ENCODE measurements at regions not wholly inside any gene's neighbourhood (a gene's known extent, or its start where the extent isn't known, plus 50 kb on each side); places are given as distances from the start of the nearest gene placed in this dataset.

DNA sequence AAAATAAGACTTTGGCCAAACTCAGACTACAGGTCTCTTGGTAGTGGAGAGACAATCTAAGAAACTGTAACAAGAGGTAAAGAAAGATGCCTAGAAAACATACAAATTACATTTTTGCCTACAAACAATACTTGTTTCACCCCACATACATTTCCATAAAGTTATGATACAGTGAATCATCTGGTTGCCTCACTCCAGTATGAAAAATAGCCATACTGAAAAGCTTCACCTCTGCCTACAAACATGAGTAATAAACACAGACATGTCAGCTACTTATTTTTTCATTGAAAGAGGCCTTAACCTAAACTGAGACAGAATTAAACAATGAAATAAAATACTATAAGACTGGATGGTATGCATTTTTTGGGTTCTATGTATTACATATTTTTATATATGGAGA, 1463.0 kb downstream of the FAM181B start:
- intact Hi-C loops (cut with micrococcal nuclease; ENCODE audit: unreplicated experiment): no loop called here
- H3K9me2 ChIP-seq (ENCODE audit: insufficient read depth, low read length): no peaks in the 10 kb centered on the region

DNA sequence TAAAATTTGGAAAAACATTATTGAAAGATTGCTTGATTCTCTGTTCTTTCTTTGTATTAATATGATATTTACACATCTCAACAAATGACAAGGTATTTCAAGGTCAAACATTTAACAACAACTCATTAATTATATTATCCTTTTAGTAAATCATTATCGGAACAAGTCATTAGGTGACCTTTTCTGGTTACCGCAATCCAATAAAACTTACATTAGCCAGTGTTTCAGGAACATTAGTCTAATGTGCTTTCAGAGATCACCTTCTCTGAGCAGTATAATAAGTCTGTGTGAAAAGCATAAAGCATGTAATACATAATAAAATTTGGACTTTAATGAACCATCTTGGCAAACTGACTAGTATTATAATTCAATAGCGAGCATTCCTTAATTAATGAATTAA, 1466.4 kb downstream of the FAM181B start:
- H3K27ac ChIP-seq (ENCODE audit: low read depth, low read length, poor library complexity, severe bottlenecking): no peak overlapping the region
- H3K36me3 ChIP-seq (ENCODE audit: insufficient read depth, low read length): no peaks in the 10 kb centered on the region
- ChIA-PET CTCF (ENCODE audit: unreplicated experiment) (no interaction called here), POLR2A (no interaction called here)
- no TSS peak for BruUV-seq (replicated peaks)
- no peaks in the 10 kb centered on the region for H4K20me1 ChIP-seq (ENCODE audit: insufficient read depth, low read length)
- no peak for TF ChIP-seq EZH2phosphoT487 (IDR thresholded peaks at IDR 0.05; ENCODE audit: borderline replicate concordance, low read depth, low read length)
- TF ChIP-seq, protein P1, sequence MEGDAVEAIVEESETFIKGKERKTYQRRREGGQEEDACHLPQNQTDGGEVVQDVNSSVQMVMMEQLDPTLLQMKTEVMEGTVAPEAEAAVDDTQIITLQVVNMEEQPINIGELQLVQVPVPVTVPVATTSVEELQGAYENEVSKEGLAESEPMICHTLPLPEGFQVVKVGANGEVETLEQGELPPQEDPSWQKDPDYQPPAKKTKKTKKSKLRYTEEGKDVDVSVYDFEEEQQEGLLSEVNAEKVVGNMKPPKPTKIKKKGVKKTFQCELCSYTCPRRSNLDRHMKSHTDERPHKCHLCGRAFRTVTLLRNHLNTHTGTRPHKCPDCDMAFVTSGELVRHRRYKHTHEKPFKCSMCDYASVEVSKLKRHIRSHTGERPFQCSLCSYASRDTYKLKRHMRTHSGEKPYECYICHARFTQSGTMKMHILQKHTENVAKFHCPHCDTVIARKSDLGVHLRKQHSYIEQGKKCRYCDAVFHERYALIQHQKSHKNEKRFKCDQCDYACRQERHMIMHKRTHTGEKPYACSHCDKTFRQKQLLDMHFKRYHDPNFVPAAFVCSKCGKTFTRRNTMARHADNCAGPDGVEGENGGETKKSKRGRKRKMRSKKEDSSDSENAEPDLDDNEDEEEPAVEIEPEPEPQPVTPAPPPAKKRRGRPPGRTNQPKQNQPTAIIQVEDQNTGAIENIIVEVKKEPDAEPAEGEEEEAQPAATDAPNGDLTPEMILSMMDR (conservative IDR thresholded peaks at IDR 0.05; ENCODE audit: low read length): no peak
- H3K9me3 ChIP-seq (ENCODE audit: low read length): no peaks in the 10 kb centered on the region
- no peak overlapping the region for H2AFZ ChIP-seq (ENCODE audit: low read length)
- H3K4me2 ChIP-seq (ENCODE audit: low read length): no peak overlapping the region
- H3K9me2 ChIP-seq (ENCODE audit: insufficient read depth, low read length): no peaks in the 10 kb centered on the region
- intact Hi-C loops (cut with micrococcal nuclease; ENCODE audit: unreplicated experiment): no loop called here
- H3K79me2 ChIP-seq (ENCODE audit: insufficient read depth, low read depth, low read length): no peaks in the 10 kb centered on the region
- no peak for DNase-seq (ENCODE audit: low spot score)
- no peak overlapping the region for H3K4me3 ChIP-seq (ENCODE audit: low read depth, low read length, poor library complexity, severe bottlenecking)
- H3K4me1 ChIP-seq (ENCODE audit: insufficient read depth, low read length, poor library complexity, severe bottlenecking): no peaks in the 10 kb centered on the region

More for the DNA sequence above, 1463.0 kb downstream of the FAM181B start:
- Histone ChIP-seq H3K4me2 (ENCODE audit: low read length) (no peak overlapping the region), H4K20me1 (ENCODE audit: insufficient read depth, low read length) (no peaks in the 10 kb centered on the region), H3K36me3 (ENCODE audit: insufficient read depth, low read length) (no peaks in the 10 kb centered on the region), H3K79me2 (ENCODE audit: insufficient read depth, low read depth, low read length) (no peaks in the 10 kb centered on the region), H3K27ac (ENCODE audit: low read depth, low read length, poor library complexity, severe bottlenecking) (no peak overlapping the region), H2AFZ (ENCODE audit: low read length) (no peak overlapping the region), H3K4me3 (ENCODE audit: low read depth, low read length, poor library complexity, severe bottlenecking) (no peak overlapping the region), H3K9me3 (ENCODE audit: low read length) (no peaks in the 10 kb centered on the region), H3K4me1 (ENCODE audit: insufficient read depth, low read length, poor library complexity, severe bottlenecking) (no peaks in the 10 kb centered on the region)
- BruUV-seq (replicated peaks): no TSS peak
- ChIA-PET CTCF (ENCODE audit: unreplicated experiment) (no interaction called here), POLR2A (no interaction called here)
- TF ChIP-seq EZH2phosphoT487 (IDR thresholded peaks at IDR 0.05; ENCODE audit: borderline replicate concordance, low read depth, low read length): no peak
- TF ChIP-seq, protein P1 (conservative IDR thresholded peaks at IDR 0.05; ENCODE audit: low read length): no peak
- DNase-seq (ENCODE audit: low spot score): no peak

DNA sequence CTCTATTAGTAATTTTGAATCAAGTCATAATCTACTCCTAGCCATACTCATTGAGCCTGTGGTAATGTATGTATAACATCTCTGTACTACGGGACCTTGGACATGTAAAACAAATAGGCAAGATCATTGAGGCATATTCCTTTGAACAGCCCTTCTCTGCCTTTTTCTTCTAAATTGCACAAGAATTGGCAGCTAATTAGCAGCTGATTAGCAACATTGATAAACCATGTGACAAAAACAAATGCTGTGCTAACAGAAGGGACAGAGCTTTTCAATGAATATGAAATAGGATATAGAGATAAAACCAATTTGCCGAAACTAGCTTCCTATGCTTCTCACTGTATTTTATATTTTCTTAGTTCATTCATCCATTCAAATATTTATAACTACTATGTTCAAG, 1474.2 kb downstream of the FAM181B start:
- TF ChIP-seq, protein P1 (conservative IDR thresholded peaks at IDR 0.05; ENCODE audit: low read length): no peak
- no peak for TF ChIP-seq EZH2phosphoT487 (IDR thresholded peaks at IDR 0.05; ENCODE audit: borderline replicate concordance, low read depth, low read length)
- Histone ChIP-seq H3K4me2 (ENCODE audit: low read length) (no peak overlapping the region), H2AFZ (ENCODE audit: low read length) (no peak overlapping the region), H3K4me1 (ENCODE audit: insufficient read depth, low read length, poor library complexity, severe bottlenecking) (no peaks in the 10 kb centered on the region), H4K20me1 (ENCODE audit: insufficient read depth, low read length) (no peaks in the 10 kb centered on the region), H3K9me2 (ENCODE audit: insufficient read depth, low read length) (no peaks in the 10 kb centered on the region), H3K79me2 (ENCODE audit: insufficient read depth, low read depth, low read length) (no peaks in the 10 kb centered on the region), H3K36me3 (ENCODE audit: insufficient read depth, low read length) (no peaks in the 10 kb centered on the region), H3K27ac (ENCODE audit: low read depth, low read length, poor library complexity, severe bottlenecking) (no peak overlapping the region), H3K4me3 (ENCODE audit: low read depth, low read length, poor library complexity, severe bottlenecking) (no peak overlapping the region), H3K9me3 (ENCODE audit: low read length) (no peaks in the 10 kb centered on the region)
- intact Hi-C loops (cut with micrococcal nuclease; ENCODE audit: unreplicated experiment): no loop called here
- ChIA-PET POLR2A (no interaction called here), CTCF (ENCODE audit: unreplicated experiment) (no interaction called here)
- BruUV-seq (replicated peaks): no TSS peak
- no peak for DNase-seq (ENCODE audit: low spot score)
